PC-9 (cell line): ENCODE measurements at regions not wholly inside any gene's neighbourhood (a gene's known extent, or its start where the extent isn't known, plus 50 kb on each side); places are given as distances from the start of the nearest gene placed in this dataset.

Source experiments
- BruUV-seq: library from RNA; stranded (reverse); fragments of 400-500 nt; replicated peaks from 2 replicates; lab custom pipeline; 2021; lab: Mats Ljungman, UMichigan
- CTCF ChIA-PET: fragments of 300-600 bp; sonication (Branson Sonifier 250); formaldehyde crosslinking; loops from one replicate; lab custom pipeline; 2022; ENCODE audit warnings: antibody characterized with exemption; lab: Charles Lee
- POLR2A ChIA-PET: fragments of 300-600 bp; sonication (Branson Sonifier 250); formaldehyde crosslinking; loops from one replicate; lab custom pipeline; 2022; ENCODE audit warnings: antibody characterized with exemption; ENCODE audit not compliant: unreplicated experiment; lab: Charles Lee
- DNase-seq, 2 experiments: peaks; one replicate each; pipeline versions ENCODE4 v3.0.0 to v3.0.0-alpha.2; 2015 to 2022; ENCODE audit warnings: mixed read lengths in 1 of 2
- H2AFZ ChIP-seq: fragments of 200-600 bp; sonication (generic); 2 replicates; pipeline ENCODE4 v1.8.1; 2017; ENCODE audit warnings: antibody characterized with exemption
- H3F3A ChIP-seq: fragments of 200-600 bp; sonication (generic); 2 replicates; pipeline ENCODE4 v1.8.1; 2017; ENCODE audit warnings: antibody characterized with exemption, mild to moderate bottlenecking, low read depth; ENCODE audit not compliant: insufficient read depth
- H3K27ac ChIP-seq: fragments of 200-600 bp; sonication (generic); 2 replicates; pipeline ENCODE4 v1.6.1; 2016; ENCODE audit warnings: mixed run types
- H3K27me3 ChIP-seq: fragments of 200-600 bp; sonication (generic); 2 replicates; pipeline ENCODE4 v1.6.1; 2016; ENCODE audit warnings: low read depth, mixed run types; ENCODE audit not compliant: insufficient read depth
- H3K36me3 ChIP-seq: fragments of 200-600 bp; sonication (generic); 2 replicates; pipeline ENCODE4 v1.6.1; 2016; ENCODE audit warnings: low read depth, mixed run types
- H3K4me1 ChIP-seq: fragments of 200-600 bp; sonication (generic); replicated peaks from 2 replicates; pipeline ENCODE4 v1.6.1; 2016; ENCODE audit warnings: mixed run types; ENCODE audit not compliant: insufficient read depth
- H3K4me2 ChIP-seq: fragments of 200-600 bp; sonication (generic); 2 replicates; pipeline ENCODE4 v1.6.1; 2017; ENCODE audit warnings: mixed run types
- H3K4me3 ChIP-seq: fragments of 200-600 bp; sonication (generic); 2 replicates; pipeline ENCODE4 v1.6.1; 2016; ENCODE audit warnings: mixed run types
- H3K79me2 ChIP-seq: fragments of 200-600 bp; sonication (generic); 2 replicates; pipeline ENCODE4 v1.6.1; 2017; ENCODE audit warnings: low read depth, mixed run types
- H3K9me2 ChIP-seq: fragments of 200-600 bp; sonication (generic); 2 replicates; pipeline ENCODE4 v1.8.1; 2017; ENCODE audit warnings: mild to moderate bottlenecking; ENCODE audit not compliant: insufficient read depth
- H3K9me3 ChIP-seq: fragments of 200-600 bp; sonication (generic); 2 replicates; pipeline ENCODE4 v1.8.1; 2016; ENCODE audit warnings: low read depth; ENCODE audit not compliant: insufficient read depth
- H4K20me1 ChIP-seq: fragments of 200-600 bp; sonication (generic); 2 replicates; pipeline ENCODE4 v1.8.1; 2017; ENCODE audit not compliant: insufficient read depth
- EZH2 ChIP-seq: fragments of 200-600 bp; sonication (generic); IDR thresholded peaks from 2 replicates; pipeline ENCODE4 v1.8.0; 2017; ENCODE audit warnings: antibody characterized with exemption, low read depth
- intact Hi-C: fragments of 100-400 bp; cut with micrococcal nuclease; formaldehyde crosslinking; loops from one replicate; pipeline ENCODE4 v1.10.0; 2022; ENCODE audit not compliant: unreplicated experiment
- TF ChIP-seq, protein P1 (sequence below): fragments of 200-600 bp; sonication (generic); conservative IDR thresholded peaks from 2 replicates; pipeline ENCODE4 v1.6.1; 2017; ENCODE audit warnings: mixed run types, antibody characterized with exemption, mild to moderate bottlenecking, moderate library complexity

DNA sequence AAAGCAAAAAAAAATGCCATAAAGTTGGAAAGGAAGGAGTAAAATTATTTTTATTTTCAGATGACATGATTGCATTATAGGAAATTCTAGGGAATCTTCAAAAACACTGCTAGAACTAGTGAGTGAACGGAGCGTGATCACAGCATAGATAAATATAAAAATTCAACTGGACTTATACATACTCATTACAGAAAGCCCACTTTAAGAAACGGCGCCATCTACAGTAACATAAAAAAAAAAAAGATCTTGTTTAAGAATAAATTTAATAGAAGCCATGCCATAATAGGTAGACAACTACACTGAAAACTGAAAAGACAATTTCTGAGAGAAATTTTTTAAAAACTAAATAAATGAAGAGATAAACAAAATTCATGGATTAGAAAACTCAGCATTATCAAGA lies 623.1 kb upstream of the MGMT start:
- Histone ChIP-seq H2AFZ (no peak overlapping the region), H3K79me2 (no peaks in the 10 kb centered on the region), H3K4me2 (no peak overlapping the region), H3K27me3 (peaks cover 8% of the 10 kb centered on the region), H3K9me2 (no peaks in the 10 kb centered on the region), H3K36me3 (no peaks in the 10 kb centered on the region), H3F3A (no peaks in the 10 kb centered on the region), H3K27ac (no peak overlapping the region), H3K4me3 (no peak overlapping the region), H4K20me1 (no peaks in the 10 kb centered on the region), H3K9me3 (no peaks in the 10 kb centered on the region), H3K4me1 (no peaks in the 10 kb centered on the region)
- TF ChIP-seq EZH2 = no peak
- TF ChIP-seq, protein P1, sequence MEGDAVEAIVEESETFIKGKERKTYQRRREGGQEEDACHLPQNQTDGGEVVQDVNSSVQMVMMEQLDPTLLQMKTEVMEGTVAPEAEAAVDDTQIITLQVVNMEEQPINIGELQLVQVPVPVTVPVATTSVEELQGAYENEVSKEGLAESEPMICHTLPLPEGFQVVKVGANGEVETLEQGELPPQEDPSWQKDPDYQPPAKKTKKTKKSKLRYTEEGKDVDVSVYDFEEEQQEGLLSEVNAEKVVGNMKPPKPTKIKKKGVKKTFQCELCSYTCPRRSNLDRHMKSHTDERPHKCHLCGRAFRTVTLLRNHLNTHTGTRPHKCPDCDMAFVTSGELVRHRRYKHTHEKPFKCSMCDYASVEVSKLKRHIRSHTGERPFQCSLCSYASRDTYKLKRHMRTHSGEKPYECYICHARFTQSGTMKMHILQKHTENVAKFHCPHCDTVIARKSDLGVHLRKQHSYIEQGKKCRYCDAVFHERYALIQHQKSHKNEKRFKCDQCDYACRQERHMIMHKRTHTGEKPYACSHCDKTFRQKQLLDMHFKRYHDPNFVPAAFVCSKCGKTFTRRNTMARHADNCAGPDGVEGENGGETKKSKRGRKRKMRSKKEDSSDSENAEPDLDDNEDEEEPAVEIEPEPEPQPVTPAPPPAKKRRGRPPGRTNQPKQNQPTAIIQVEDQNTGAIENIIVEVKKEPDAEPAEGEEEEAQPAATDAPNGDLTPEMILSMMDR = no peak
- DNase-seq = no peak
- no TSS peak for BruUV-seq
- intact Hi-C loops = no loop called here
- ChIA-PET CTCF (no interaction called here), POLR2A (no interaction called here)

DNA sequence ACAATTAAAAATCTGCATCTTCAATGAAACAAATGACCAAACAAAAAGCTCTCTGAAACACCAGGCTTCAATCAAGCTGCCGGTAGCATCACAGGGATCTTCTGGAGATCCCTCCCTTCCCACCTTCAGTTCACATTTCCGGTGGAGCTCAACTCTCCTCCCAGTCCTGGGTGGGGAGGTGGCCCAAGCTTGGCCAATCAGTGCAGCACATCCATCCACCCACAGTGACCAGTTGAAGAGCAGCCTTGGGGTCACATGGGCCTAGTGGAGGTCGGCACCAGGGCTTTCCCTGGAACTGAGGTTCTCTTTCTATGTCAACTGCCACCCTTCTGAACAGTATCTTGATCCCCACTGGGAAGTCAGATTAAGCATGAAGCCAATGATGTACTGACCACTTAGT lies 620.1 kb upstream of the MGMT start:
- Histone ChIP-seq H3K4me1 (no peaks in the 10 kb centered on the region), H3K4me3 (no peak overlapping the region), H3K9me3 (no peaks in the 10 kb centered on the region), H3K79me2 (no peaks in the 10 kb centered on the region), H2AFZ (no peak overlapping the region), H3F3A (no peaks in the 10 kb centered on the region), H3K4me2 (no peak overlapping the region), H3K9me2 (no peaks in the 10 kb centered on the region), H3K27ac (no peak overlapping the region), H3K36me3 (no peaks in the 10 kb centered on the region), H3K27me3 (peaks cover 8% of the 10 kb centered on the region; the same call in 1 of the 2 replicates), H4K20me1 (no peaks in the 10 kb centered on the region)
- BruUV-seq = no TSS peak
- intact Hi-C loops = no loop called here
- POLR2A ChIA-PET = no interaction called here
- TF ChIP-seq EZH2 = no peak
- TF ChIP-seq, protein P1 = no peak
- DNase-seq = no peak
- CTCF ChIA-PET = no interaction called here

DNA sequence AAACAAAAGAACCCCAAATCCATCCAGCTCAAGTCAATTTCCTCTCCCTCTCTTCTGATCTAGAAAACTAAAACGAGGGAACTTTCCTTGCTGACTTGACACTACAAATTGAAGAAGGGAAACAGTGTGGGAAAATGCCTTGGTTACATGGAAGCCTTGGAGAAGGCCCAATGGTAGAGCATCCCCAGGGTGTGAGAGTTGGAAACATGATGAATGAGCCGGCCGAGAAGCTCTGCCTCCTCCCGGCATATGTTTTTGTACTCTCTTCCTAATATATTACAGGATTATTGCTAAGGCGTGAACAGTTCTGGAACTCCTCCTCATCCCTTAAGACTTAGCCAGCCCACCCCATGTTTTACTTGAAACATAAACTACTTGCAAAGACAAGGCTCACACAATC lies 618.2 kb upstream of the MGMT start:
- H3F3A ChIP-seq = no peaks in the 10 kb centered on the region
- H4K20me1 ChIP-seq = no peaks in the 10 kb centered on the region
- H3K9me2 ChIP-seq = no peaks in the 10 kb centered on the region
- no peak overlapping the region for H2AFZ ChIP-seq
- H3K4me1 ChIP-seq = no peaks in the 10 kb centered on the region
- no peak overlapping the region for H3K27ac ChIP-seq
- CTCF ChIA-PET = no interaction called here
- DNase-seq = no peak
- no peaks in the 10 kb centered on the region for H3K9me3 ChIP-seq
- H3K36me3 ChIP-seq = no peaks in the 10 kb centered on the region
- H3K79me2 ChIP-seq = no peaks in the 10 kb centered on the region
- H3K27me3 ChIP-seq = peaks cover 8% of the 10 kb centered on the region; the same call in 1 of the 2 replicates
- no peak for TF ChIP-seq EZH2
- TF ChIP-seq, protein P1 = no peak
- POLR2A ChIA-PET = no interaction called here
- intact Hi-C loops = no loop called here
- H3K4me2 ChIP-seq = no peak overlapping the region
- no peak overlapping the region for H3K4me3 ChIP-seq
- no TSS peak for BruUV-seq
